Fibroblast of villous mesenchyme (primary cell): ENCODE measurements at regions not wholly inside any gene's neighbourhood (a gene's known extent, or its start where the extent isn't known, plus 50 kb on each side); places are given as distances from the start of the nearest gene placed in this dataset.
"Not testable (repeated sequence)": the region's sequence is repeated elsewhere in the genome, so short reads cannot be mapped to it uniquely, and the experiment has no call there.

Source experiments
- DNase-seq: peaks from one replicate; pipeline ENCODE4 v3.0.0-alpha.2; 2010; ENCODE audit warnings: low read depth
- H3K4me3 ChIP-seq: 2 replicates; pipeline ENCODE4 v1.5.1; 2011; ENCODE audit warnings: low read depth, mild to moderate bottlenecking, low read length
- TF ChIP-seq, protein P1 (sequence below): IDR thresholded peaks from 2 replicates; pipeline ENCODE4 v1.5.1; 2012; ENCODE audit warnings: low read depth, mild to moderate bottlenecking, low read length; ENCODE audit not compliant: insufficient read depth

DNA sequence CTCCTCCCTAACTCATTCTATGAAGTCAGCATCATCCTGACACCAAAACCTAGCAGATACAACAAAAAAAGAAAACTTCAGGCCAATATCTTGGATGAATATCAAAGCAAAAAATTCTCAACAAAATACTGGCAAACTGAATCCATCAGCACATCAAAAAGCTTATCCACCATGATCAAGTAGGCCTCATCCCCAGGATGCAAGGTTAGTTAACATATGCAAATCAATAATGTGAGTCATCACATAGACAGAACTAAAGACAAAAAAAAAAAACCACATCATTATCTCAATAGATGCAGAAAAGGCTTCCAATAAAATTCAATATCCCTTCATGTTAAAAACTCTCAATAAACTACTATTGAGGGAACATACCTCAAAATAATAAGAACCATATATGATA lies 306.8 kb upstream of the TMC3 start:
- TF ChIP-seq, protein P1, sequence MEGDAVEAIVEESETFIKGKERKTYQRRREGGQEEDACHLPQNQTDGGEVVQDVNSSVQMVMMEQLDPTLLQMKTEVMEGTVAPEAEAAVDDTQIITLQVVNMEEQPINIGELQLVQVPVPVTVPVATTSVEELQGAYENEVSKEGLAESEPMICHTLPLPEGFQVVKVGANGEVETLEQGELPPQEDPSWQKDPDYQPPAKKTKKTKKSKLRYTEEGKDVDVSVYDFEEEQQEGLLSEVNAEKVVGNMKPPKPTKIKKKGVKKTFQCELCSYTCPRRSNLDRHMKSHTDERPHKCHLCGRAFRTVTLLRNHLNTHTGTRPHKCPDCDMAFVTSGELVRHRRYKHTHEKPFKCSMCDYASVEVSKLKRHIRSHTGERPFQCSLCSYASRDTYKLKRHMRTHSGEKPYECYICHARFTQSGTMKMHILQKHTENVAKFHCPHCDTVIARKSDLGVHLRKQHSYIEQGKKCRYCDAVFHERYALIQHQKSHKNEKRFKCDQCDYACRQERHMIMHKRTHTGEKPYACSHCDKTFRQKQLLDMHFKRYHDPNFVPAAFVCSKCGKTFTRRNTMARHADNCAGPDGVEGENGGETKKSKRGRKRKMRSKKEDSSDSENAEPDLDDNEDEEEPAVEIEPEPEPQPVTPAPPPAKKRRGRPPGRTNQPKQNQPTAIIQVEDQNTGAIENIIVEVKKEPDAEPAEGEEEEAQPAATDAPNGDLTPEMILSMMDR, result no peak

DNA sequence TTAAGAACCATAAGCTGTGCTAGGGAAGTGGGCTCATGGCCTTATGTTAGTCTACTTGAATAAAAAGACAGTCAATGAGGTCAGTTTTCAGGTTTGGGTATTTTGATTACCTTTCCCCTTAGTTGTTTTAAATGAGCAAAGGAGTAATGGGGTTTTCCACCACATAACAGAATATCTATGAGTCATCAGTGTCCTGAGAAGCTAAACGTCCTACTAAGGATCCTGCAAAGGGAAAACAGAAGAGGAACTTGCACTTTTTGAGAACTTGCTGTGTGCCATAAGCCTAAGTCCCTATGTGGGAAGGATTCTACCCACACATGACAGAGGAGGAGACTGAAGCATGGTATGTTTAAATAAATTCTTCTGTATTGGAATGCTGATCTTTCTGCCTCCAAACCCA lies 292.8 kb upstream of the TMC3 start:
- TF ChIP-seq, protein P1, result no peak
- H3K4me3 ChIP-seq, result no peak overlapping the region
- DNase-seq, result no peak

More for the DNA sequence above, 306.8 kb upstream of the TMC3 start:
- no peak overlapping the region for H3K4me3 ChIP-seq
- no peak for DNase-seq

DNA sequence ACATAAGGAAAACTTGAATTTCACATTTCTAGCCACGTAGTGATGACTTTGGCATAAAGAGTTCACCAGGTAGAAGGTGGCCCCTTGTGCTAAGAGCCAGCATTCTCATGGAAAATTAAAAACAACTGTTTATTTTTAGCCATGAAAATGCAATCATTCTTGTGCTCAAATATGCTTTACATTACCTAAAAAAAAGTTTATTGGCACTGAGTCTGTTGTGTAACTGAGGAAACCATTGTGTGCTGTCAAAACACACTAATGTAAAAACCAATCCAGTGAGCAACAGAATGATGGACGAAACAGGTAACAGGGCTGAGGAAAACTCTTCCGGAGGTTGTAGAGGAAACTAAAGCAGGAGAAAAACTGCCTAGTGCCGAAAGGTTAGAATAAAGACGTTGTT lies 287.0 kb upstream of the TMC3 start:
- TF ChIP-seq, protein P1, result no peak

DNA sequence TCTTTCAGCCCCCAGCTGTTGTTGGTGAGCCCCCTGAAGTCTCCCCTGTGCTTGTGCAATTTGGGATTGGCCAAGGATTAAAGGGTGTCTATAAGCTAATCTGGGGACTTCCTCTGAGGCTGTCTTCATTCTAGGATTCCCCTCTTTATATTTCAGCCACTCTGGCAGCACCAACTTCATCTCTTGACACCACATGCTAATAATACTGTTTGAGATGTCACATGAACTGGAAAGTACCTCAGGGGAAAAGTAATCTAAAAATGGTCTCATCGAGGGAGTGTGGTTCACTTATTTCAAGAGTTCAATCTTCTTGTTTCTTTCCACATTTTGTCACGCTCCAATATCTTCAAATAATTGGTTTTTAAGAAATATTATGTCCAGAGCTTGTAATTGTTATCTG lies 279.2 kb upstream of the TMC3 start:
- no peak overlapping the region for H3K4me3 ChIP-seq
- TF ChIP-seq, protein P1, result no peak
- DNase-seq, result no peak

More for the DNA sequence above, 287.0 kb upstream of the TMC3 start:
- DNase-seq, result no peak
- no peak overlapping the region for H3K4me3 ChIP-seq

DNA sequence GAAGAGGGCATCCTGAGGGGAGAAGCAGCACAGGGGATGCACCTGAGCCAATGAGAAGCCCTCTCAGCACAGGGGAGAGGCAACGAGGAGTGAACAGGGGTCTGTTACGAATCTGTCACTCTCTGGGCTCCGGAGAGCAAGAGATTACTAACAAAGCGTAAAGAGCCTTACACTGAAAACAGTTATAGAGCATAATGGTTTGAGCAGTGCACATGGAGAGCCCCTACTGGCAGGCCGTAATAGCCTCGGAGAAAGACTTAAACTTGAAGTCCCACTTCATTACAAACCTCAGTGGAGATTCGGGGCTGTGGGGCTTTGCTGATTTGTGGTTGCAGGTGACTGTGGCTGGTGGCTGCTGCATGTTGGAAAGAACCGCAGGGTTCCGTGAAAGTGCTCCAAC lies 271.5 kb upstream of the TMC3 start:
- H3K4me3 ChIP-seq, result no peak overlapping the region
- TF ChIP-seq, protein P1, result no peak
- DNase-seq, result no peak

DNA sequence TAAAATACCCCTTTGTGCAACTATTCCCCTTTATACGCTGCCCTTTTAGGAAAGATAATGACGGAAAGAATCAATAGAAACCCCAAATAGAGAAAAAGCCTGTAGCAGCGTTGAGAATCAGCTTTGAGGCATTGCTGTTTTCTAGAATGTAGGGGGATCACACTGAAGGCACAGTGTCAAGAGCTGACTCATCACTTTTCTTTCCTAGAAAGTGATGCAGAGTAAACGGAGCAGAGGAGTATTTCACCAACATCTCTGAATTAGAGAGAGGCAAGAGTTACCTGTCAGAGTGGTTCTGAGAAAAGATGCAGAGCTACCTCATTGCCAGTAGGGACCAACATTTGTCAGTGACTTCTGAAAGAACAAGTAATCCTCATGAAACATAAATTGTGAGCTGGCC lies 269.8 kb upstream of the TMC3 start:
- no peak for DNase-seq
- TF ChIP-seq, protein P1, result no peak
- H3K4me3 ChIP-seq, result no peak overlapping the region

DNA sequence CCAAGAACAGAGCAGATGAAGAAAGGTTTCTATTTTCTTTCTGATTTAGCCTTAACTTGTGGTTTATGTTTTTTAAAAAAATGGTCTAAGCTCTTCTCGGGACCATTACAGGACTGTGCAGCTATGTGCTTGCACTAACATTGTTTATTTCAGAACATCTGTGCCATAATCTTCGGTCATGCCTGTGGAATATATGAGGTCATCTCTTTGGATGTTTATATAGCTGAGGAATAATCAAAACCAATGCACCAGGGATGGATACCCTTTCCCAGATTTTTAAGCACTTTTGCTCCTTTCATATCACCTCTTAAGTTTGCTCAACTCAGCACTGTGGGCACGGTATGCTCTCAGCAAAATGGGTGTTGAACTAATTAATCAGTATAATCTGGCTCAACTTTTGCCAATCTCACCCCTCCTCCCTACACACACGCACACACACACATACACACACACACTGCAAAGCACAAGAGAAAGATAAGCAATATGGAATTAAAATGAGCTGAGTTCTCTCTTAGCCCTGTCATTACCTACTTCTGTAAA lies 268.5 kb upstream of the TMC3 start:
- TF ChIP-seq, protein P1, result no peak

DNA sequence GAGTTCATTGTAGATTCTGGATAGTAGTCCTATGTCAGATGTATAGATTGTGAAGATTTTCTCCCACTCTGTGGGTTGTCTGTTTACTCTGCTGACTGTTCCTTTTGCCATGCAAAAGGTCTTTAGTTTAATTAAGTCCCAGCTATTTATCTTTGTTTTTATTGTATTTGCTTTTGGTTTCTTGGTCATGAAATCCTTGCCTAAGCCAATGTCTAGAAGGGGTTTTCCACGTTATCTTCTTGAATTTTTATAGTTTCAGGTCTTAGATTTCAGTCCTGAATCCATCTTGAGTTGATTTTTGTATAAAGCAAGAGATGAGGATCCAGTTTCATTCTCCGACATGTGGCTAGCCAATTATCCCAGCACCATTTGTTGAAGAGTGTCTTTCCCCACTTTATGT lies 262.1 kb upstream of the TMC3 start:
- not testable (repeated sequence) for DNase-seq, H3K4me3 ChIP-seq

More for the DNA sequence above, 268.5 kb upstream of the TMC3 start:
- no peak overlapping the region for H3K4me3 ChIP-seq
- DNase-seq, result peak; percentile 85
